ENCODE measurements at regions not wholly inside any gene's neighbourhood (a gene's known extent, or its start where the extent isn't known, plus 50 kb on each side); places are given as distances from the start of the nearest gene placed in this dataset.

DNA sequence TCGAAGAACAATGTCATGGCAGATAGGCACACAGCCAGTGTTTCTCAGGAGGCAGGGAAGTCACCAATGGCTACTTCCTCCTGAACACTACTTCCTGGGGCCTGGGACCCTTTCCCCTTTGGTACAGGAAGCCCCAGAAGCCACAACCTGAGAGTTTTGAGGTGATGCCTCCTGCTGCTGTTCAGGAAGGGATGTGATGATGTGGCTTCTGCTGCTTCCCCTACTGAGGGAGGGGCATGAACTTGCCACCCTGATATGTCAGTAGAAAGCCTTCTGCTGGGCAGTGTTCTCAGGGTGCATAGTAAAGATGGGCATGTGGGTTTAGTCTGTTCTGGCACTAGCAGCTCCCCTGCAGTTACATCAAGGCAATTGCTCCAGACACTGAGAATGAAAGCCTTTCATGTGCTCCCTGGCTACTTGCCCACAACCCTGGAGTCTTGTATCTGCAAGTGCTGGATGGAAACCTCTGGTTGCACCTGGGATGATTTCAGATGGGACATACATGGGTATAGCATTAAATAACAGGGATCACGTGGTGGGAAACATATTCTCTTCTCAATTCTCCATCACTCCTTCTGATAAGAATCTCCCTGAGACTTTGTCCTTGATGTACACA lies 69.3 kb downstream of the ADRA2A start:
- no peaks in the 10 kb centered on the region for H3F3A ChIP-seq (ENCODE audit: low read depth)
- no peak overlapping the region for H3K9ac ChIP-seq (ENCODE audit: low read depth, low read length, poor library complexity, severe bottlenecking)
- H3K9me3 ChIP-seq (ENCODE audit: insufficient read depth, low read depth, low read length) = no peaks in the 10 kb centered on the region
- no peaks in the 10 kb centered on the region for H3K79me2 ChIP-seq (ENCODE audit: insufficient read depth, low read length)
- 0 out of 2 replicates have a peak overlapping the region, but pooled peaks have one; percentile 28 for H2AFZ ChIP-seq (ENCODE audit: low read length)
- H4K20me1 ChIP-seq (ENCODE audit: insufficient read depth, low read length, poor library complexity, severe bottlenecking) = no peaks in the 10 kb centered on the region
- TF ChIP-seq, protein P1, sequence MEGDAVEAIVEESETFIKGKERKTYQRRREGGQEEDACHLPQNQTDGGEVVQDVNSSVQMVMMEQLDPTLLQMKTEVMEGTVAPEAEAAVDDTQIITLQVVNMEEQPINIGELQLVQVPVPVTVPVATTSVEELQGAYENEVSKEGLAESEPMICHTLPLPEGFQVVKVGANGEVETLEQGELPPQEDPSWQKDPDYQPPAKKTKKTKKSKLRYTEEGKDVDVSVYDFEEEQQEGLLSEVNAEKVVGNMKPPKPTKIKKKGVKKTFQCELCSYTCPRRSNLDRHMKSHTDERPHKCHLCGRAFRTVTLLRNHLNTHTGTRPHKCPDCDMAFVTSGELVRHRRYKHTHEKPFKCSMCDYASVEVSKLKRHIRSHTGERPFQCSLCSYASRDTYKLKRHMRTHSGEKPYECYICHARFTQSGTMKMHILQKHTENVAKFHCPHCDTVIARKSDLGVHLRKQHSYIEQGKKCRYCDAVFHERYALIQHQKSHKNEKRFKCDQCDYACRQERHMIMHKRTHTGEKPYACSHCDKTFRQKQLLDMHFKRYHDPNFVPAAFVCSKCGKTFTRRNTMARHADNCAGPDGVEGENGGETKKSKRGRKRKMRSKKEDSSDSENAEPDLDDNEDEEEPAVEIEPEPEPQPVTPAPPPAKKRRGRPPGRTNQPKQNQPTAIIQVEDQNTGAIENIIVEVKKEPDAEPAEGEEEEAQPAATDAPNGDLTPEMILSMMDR (conservative IDR thresholded peaks at IDR 0.05; ENCODE audit: low read length) = 0 out of 2 replicates have a peak, but pooled peaks have one; percentile 9
- TF ChIP-seq EZH2phosphoT487 (IDR thresholded peaks at IDR 0.05; ENCODE audit: borderline replicate concordance) = no peak
- H3K36me3 ChIP-seq (ENCODE audit: insufficient read depth, low read length) = no peaks in the 10 kb centered on the region
- no peaks in the 10 kb centered on the region for H3K27me3 ChIP-seq (ENCODE audit: insufficient read depth, low read length, poor library complexity, severe bottlenecking)
- H3K9me2 ChIP-seq (replicated peaks; ENCODE audit: low read depth, low read length) = no peaks in the 10 kb centered on the region
- peak overlapping the region; percentile 1 for H3K4me3 ChIP-seq (ENCODE audit: low read length, poor library complexity, severe bottlenecking)
- peaks cover 7% of the 10 kb centered on the region for H3K4me1 ChIP-seq (ENCODE audit: insufficient read depth, low read length, poor library complexity, severe bottlenecking)
- H3K4me2 ChIP-seq (ENCODE audit: low read depth, low read length, poor library complexity, severe bottlenecking) = peak overlapping the region; percentile 48

DNA sequence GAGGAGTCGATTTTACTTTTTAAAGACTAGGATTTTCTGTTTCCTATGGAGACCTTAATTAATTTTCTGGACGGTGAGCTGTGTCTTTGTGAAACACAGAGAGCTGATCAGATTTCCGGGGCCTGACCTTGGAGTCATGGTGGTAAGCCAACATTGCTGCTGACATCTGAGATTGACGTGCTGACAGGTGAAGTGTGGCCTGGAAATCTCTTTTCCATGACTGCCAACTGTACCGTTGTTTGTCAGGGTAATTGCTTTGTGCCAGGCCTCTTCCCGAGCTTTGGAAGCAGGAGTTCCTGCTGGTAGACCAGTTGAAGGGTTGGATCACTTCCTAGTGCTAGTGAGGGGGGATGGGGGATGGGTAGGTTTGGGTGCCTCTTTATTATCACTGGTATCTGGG lies 71.2 kb downstream of the ADRA2A start:
- Histone ChIP-seq H3K9me2 (replicated peaks; ENCODE audit: low read depth, low read length) (no peaks in the 10 kb centered on the region), H3K4me2 (ENCODE audit: low read depth, low read length, poor library complexity, severe bottlenecking) (no peak overlapping the region), H3F3A (ENCODE audit: low read depth) (no peaks in the 10 kb centered on the region), H2AFZ (ENCODE audit: low read length) (no peak overlapping the region), H3K27me3 (ENCODE audit: insufficient read depth, low read length, poor library complexity, severe bottlenecking) (no peaks in the 10 kb centered on the region), H3K9ac (ENCODE audit: low read depth, low read length, poor library complexity, severe bottlenecking) (no peak overlapping the region), H3K36me3 (ENCODE audit: insufficient read depth, low read length) (no peaks in the 10 kb centered on the region), H3K4me1 (ENCODE audit: insufficient read depth, low read length, poor library complexity, severe bottlenecking) (peaks cover 7% of the 10 kb centered on the region), H3K4me3 (ENCODE audit: low read length, poor library complexity, severe bottlenecking) (no peak overlapping the region), H3K79me2 (ENCODE audit: insufficient read depth, low read length) (no peaks in the 10 kb centered on the region), H4K20me1 (ENCODE audit: insufficient read depth, low read length, poor library complexity, severe bottlenecking) (no peaks in the 10 kb centered on the region), H3K9me3 (ENCODE audit: insufficient read depth, low read depth, low read length) (no peaks in the 10 kb centered on the region)
- TF ChIP-seq EZH2phosphoT487 (IDR thresholded peaks at IDR 0.05; ENCODE audit: borderline replicate concordance) = no peak
- TF ChIP-seq, protein P1 (conservative IDR thresholded peaks at IDR 0.05; ENCODE audit: low read length) = no peak

DNA sequence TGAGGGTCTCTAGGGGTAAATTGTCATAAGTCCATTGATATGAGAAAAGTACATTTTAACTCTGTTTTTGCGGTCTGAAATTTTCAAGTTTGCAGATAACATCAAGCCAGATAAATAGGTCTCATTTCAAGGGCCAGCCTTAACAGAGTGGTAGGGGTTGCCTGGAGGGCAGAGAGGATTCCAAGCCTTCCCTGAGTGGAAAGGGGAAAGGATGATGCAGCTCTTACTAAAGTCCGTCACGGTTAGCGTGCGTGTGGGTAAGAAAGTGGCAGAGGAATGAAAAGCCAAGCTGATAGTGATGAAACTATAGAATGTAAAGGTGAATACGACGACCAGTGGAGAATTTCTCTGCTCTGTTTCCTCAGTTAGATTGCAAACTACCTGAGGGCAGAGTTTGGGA lies 71.6 kb downstream of the ADRA2A start:
- Histone ChIP-seq H3F3A (ENCODE audit: low read depth) (no peaks in the 10 kb centered on the region), H4K20me1 (ENCODE audit: insufficient read depth, low read length, poor library complexity, severe bottlenecking) (no peaks in the 10 kb centered on the region), H3K27me3 (ENCODE audit: insufficient read depth, low read length, poor library complexity, severe bottlenecking) (no peaks in the 10 kb centered on the region), H3K4me3 (ENCODE audit: low read length, poor library complexity, severe bottlenecking) (no peak overlapping the region), H2AFZ (ENCODE audit: low read length) (no peak overlapping the region), H3K4me2 (ENCODE audit: low read depth, low read length, poor library complexity, severe bottlenecking) (no peak overlapping the region), H3K36me3 (ENCODE audit: insufficient read depth, low read length) (no peaks in the 10 kb centered on the region), H3K9ac (ENCODE audit: low read depth, low read length, poor library complexity, severe bottlenecking) (no peak overlapping the region), H3K9me3 (ENCODE audit: insufficient read depth, low read depth, low read length) (no peaks in the 10 kb centered on the region), H3K4me1 (ENCODE audit: insufficient read depth, low read length, poor library complexity, severe bottlenecking) (peaks cover 7% of the 10 kb centered on the region), H3K79me2 (ENCODE audit: insufficient read depth, low read length) (no peaks in the 10 kb centered on the region), H3K9me2 (replicated peaks; ENCODE audit: low read depth, low read length) (no peaks in the 10 kb centered on the region)
- TF ChIP-seq EZH2phosphoT487 (IDR thresholded peaks at IDR 0.05; ENCODE audit: borderline replicate concordance) = no peak
- TF ChIP-seq, protein P1 (conservative IDR thresholded peaks at IDR 0.05; ENCODE audit: low read length) = no peak

Measured in Loucy (cell line).